ENCODE measurements at regions not wholly inside any gene's neighbourhood (a gene's known extent, or its start where the extent isn't known, plus 50 kb on each side); places are given as distances from the start of the nearest gene placed in this dataset.
"Not testable (repeated sequence)": the region's sequence is repeated elsewhere in the genome, so short reads cannot be mapped to it uniquely, and the experiment has no call there.

DNA sequence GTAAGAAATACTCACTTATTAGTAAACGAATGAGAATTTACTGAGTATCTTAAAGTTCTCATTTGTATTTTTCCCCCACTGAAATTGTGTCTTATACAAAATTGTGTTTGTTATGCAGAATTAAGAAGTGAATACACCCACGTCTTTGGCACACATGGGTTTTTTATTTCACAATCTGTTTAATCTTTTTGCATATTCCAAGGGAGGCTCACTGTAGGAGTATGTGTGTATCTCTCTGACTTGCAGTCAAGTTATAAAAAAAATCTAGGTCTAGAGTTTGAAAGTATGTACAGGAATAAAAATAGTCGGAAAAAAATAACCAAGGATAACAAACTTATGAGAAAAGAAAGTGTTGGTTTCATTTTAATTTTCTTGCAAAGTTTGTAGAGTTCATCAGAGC is 255.2 kb downstream of the PDCD6IP start:
- H3K27me3 ChIP-seq (replicated peaks; ENCODE audit: control insufficient read depth, insufficient read depth, low read length): no peaks in the 10 kb centered on the region
- CTCF ChIA-PET: no interaction called here
- H3K9me3 ChIP-seq: no peaks in the 10 kb centered on the region
- Mint-ChIP-seq H3K4me3 (ENCODE audit: unreplicated experiment) (no peak overlapping the region), H3K4me1 (ENCODE audit: low read depth, unreplicated experiment) (no peaks in the 10 kb centered on the region), H3K27ac (ENCODE audit: unreplicated experiment) (no peak overlapping the region), H3K36me3 (ENCODE audit: insufficient read depth, unreplicated experiment) (no peaks in the 10 kb centered on the region), H3K27me3 (ENCODE audit: insufficient read depth, unreplicated experiment) (peaks cover 3% of the 10 kb centered on the region), H3K9me3 (ENCODE audit: unreplicated experiment) (no peaks in the 10 kb centered on the region)
- H3K36me3 ChIP-seq (ENCODE audit: control insufficient read depth, insufficient read depth, low read length): no peaks in the 10 kb centered on the region
- DNase-seq: no peak
- H3K4me3 ChIP-seq (ENCODE audit: low read depth, low read length): no peak overlapping the region
- BruUV-seq (replicated peaks): no TSS peak
- POLR2A ChIA-PET: no interaction called here
- H3K4me1 ChIP-seq: no peaks in the 10 kb centered on the region
- no peak for TF ChIP-seq CTCF (IDR thresholded peaks at IDR 0.05; ENCODE audit: insufficient read depth in 1 of 2, low read depth in 1 of 2, low read length in 1 of 2, severe bottlenecking in 1 of 2, unreplicated experiment in 1 of 2)
- intact Hi-C loops (cut with micrococcal nuclease; ENCODE audit: unreplicated experiment): no loop called here

- DNase-seq: no peak
- peaks cover 3% of the 10 kb centered on the region for H3K27me3 Mint-ChIP-seq (ENCODE audit: insufficient read depth, unreplicated experiment)
- H3K4me3 Mint-ChIP-seq (ENCODE audit: unreplicated experiment): no peak overlapping the region
- Histone ChIP-seq H3K36me3 (ENCODE audit: control insufficient read depth, insufficient read depth, low read length) (no peaks in the 10 kb centered on the region), H3K9me3 (no peaks in the 10 kb centered on the region), H3K27me3 (replicated peaks; ENCODE audit: control insufficient read depth, insufficient read depth, low read length) (no peaks in the 10 kb centered on the region), H3K4me1 (no peaks in the 10 kb centered on the region), H3K4me3 (ENCODE audit: low read depth, low read length) (no peak overlapping the region)
- intact Hi-C loops (cut with micrococcal nuclease; ENCODE audit: unreplicated experiment): no loop called here
- no peak for TF ChIP-seq CTCF (IDR thresholded peaks at IDR 0.05; ENCODE audit: insufficient read depth in 1 of 2, low read depth in 1 of 2, low read length in 1 of 2, severe bottlenecking in 1 of 2, unreplicated experiment in 1 of 2)
- BruUV-seq (replicated peaks): no TSS peak
- H3K4me1 Mint-ChIP-seq (ENCODE audit: low read depth, unreplicated experiment): no peaks in the 10 kb centered on the region
- ChIA-PET POLR2A (no interaction called here), CTCF (no interaction called here)
- H3K36me3 Mint-ChIP-seq (ENCODE audit: insufficient read depth, unreplicated experiment): no peaks in the 10 kb centered on the region
- no peak overlapping the region for H3K27ac Mint-ChIP-seq (ENCODE audit: unreplicated experiment)
- H3K9me3 Mint-ChIP-seq (ENCODE audit: unreplicated experiment): no peaks in the 10 kb centered on the region
These were observed 257.9 kb downstream of the PDCD6IP start for GRCh38 chr3:34056181-34056910.

DNA sequence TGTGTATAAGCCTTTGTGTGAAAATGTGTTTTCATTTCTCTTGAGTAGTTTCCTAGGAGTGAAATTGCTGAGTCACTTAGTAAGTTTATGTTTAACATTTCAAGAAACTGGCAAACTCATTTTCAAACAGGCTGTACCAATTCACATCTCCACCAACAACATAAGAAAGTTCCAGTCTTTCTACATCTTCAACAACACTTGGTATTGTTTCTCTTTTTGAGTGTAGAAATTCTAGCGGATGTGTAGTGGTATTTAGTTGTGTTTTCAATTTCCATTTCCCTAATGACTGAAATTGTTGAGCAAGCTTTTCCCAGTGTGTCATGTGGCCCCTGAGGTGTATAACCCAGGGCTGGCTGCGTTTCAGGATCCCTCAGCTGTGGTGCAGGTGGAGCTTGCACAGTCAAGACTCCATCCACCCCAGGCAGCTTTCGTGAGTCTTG is 258.5 kb downstream of the PDCD6IP start:
- Mint-ChIP-seq H3K36me3 (ENCODE audit: insufficient read depth, unreplicated experiment) (no peaks in the 10 kb centered on the region), H3K4me1 (ENCODE audit: low read depth, unreplicated experiment) (no peaks in the 10 kb centered on the region), H3K27me3 (ENCODE audit: insufficient read depth, unreplicated experiment) (peaks cover 3% of the 10 kb centered on the region), H3K4me3 (ENCODE audit: unreplicated experiment) (no peak overlapping the region), H3K27ac (ENCODE audit: unreplicated experiment) (no peak overlapping the region), H3K9me3 (ENCODE audit: unreplicated experiment) (no peaks in the 10 kb centered on the region)
- ChIA-PET POLR2A (no interaction called here), CTCF (no interaction called here)
- no peaks in the 10 kb centered on the region for H3K36me3 ChIP-seq (ENCODE audit: control insufficient read depth, insufficient read depth, low read length)
- intact Hi-C loops (cut with micrococcal nuclease; ENCODE audit: unreplicated experiment): no loop called here
- no TSS peak for BruUV-seq (replicated peaks)
- H3K4me1 ChIP-seq: no peaks in the 10 kb centered on the region
- H3K27me3 ChIP-seq (replicated peaks; ENCODE audit: control insufficient read depth, insufficient read depth, low read length): no peaks in the 10 kb centered on the region
- peaks cover under 1% of the 10 kb centered on the region; the same call in 1 of the 2 replicates for H3K9me3 ChIP-seq
- no peak overlapping the region for H3K4me3 ChIP-seq (ENCODE audit: low read depth, low read length)
- no peak for TF ChIP-seq CTCF (IDR thresholded peaks at IDR 0.05; ENCODE audit: insufficient read depth in 1 of 2, low read depth in 1 of 2, low read length in 1 of 2, severe bottlenecking in 1 of 2, unreplicated experiment in 1 of 2)
- no peak for DNase-seq

DNA sequence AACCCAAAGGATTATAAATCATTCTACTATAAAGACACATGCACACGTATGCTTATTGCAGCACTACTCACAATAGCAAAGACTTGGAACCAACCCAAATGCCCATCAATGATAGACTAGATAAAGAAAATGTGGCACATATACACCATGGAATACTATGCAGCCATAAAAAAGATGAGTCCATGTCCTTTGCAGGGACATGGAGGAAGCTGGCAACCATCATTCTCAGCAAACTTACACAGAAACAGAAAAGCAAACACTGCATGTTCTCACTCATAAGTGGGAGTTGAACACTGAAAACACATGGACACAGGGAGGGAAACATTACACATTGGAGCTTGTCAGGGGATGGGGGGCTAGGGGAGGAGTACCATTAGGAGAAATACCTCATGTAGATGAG is 262.6 kb downstream of the PDCD6IP start:
- BruUV-seq (replicated peaks); DNase-seq; H3K4me3 Mint-ChIP-seq (ENCODE audit: unreplicated experiment); H3K36me3 Mint-ChIP-seq (ENCODE audit: insufficient read depth, unreplicated experiment); H3K36me3 ChIP-seq (ENCODE audit: control insufficient read depth, insufficient read depth, low read length); H3K27me3 ChIP-seq (replicated peaks; ENCODE audit: control insufficient read depth, insufficient read depth, low read length); H3K4me1 ChIP-seq; intact Hi-C loops (cut with micrococcal nuclease; ENCODE audit: unreplicated experiment); CTCF ChIA-PET; H3K4me3 ChIP-seq (ENCODE audit: low read depth, low read length); POLR2A ChIA-PET; H3K9me3 ChIP-seq; H3K9me3 Mint-ChIP-seq (ENCODE audit: unreplicated experiment); H3K27ac Mint-ChIP-seq (ENCODE audit: unreplicated experiment); H3K27me3 Mint-ChIP-seq (ENCODE audit: insufficient read depth, unreplicated experiment); H3K4me1 Mint-ChIP-seq (ENCODE audit: low read depth, unreplicated experiment): not testable (repeated sequence)

All from Caco-2 (cell line).